ENCODE measurements at regions not wholly inside any gene's neighbourhood (a gene's known extent, or its start where the extent isn't known, plus 50 kb on each side); places are given as distances from the start of the nearest gene placed in this dataset.

DNA sequence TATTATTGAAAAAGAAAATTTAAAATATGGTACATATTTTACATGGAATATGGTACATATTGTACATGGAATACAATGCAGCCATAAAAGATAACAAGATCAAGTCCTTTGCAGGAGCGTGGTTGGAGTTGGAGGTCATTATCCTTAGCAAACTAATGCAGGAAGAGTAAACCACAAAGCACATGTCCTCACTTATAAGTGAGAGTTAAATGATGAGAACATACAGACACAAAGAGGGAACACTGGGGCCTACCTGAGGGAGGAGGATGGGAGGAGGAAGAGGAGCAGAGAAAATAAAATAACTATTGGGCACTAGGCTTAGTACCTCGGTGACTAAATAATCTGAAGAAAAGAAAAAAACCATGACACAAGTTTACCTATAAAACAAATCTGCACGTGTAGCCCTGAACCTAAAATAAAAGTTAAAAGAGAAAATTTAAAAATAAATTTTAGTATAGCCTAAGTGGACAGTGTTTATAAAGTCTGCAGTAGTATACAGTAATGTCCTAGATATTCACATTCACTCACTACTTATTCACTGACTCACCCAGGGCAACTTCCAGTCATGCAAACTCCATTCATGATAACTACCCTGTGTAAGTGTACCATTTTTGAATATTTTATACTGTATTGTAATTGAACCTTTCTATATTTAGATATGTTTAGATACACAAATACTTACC lies 204.4 kb downstream of the FAM76B start:
- in situ Hi-C loops (cut with HindIII; ENCODE audit: low pct_unique_long_range_greater_than_20kb, low sequenced_read_pairs), result no loop called here
- no peak for TF ChIP-seq JUND (IDR thresholded peaks at IDR 0.05; ENCODE audit: low read depth)
- DNase-seq (ENCODE audit: low read depth in 1 of 2, low spot score in 1 of 2), result no peak

DNA sequence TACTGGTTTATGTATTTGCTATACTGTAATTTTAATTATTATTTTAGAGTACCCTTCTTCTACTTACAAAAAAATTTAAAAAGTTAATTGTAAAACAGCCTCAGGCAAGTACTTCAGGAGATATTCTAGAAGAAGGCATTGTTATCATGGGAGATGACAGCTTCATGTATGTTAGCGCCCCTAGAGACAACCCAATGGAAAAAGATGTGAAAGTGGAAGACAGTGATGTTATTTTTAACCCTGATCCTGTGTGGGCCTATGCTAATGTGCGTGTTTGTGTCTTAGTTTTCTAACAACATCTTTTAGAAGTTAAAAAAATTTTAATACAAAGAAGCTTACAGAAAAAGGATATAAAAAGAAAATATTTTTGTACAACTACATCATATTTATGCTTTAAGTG lies 205.0 kb downstream of the FAM76B start:
- TF ChIP-seq JUND (IDR thresholded peaks at IDR 0.05; ENCODE audit: low read depth), result no peak
- in situ Hi-C loops (cut with HindIII; ENCODE audit: low pct_unique_long_range_greater_than_20kb, low sequenced_read_pairs), result no loop called here
- DNase-seq (ENCODE audit: low read depth in 1 of 2, low spot score in 1 of 2), result no peak

DNA sequence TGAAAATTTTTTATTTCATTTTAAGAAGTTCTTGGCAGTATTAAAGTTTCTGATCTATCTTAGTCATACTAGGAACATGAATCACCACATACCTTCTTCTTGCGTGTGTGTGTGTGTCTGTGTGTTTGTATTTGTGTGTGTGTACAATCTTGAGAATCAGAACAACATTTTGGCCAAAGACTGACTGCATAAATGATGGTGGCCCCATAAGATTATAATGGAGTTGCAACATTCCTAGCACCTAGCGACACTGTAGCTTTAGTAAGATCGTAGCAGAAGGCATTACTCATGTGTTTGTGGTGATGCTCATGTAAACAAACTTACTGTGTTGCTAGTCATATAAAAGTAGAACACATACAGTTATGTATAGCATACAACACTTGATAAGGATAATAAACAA lies 205.4 kb downstream of the FAM76B start:
- TF ChIP-seq JUND (IDR thresholded peaks at IDR 0.05; ENCODE audit: low read depth), result no peak
- no peak for DNase-seq (ENCODE audit: low read depth in 1 of 2, low spot score in 1 of 2)
- in situ Hi-C loops (cut with HindIII; ENCODE audit: low pct_unique_long_range_greater_than_20kb, low sequenced_read_pairs), result no loop called here

DNA sequence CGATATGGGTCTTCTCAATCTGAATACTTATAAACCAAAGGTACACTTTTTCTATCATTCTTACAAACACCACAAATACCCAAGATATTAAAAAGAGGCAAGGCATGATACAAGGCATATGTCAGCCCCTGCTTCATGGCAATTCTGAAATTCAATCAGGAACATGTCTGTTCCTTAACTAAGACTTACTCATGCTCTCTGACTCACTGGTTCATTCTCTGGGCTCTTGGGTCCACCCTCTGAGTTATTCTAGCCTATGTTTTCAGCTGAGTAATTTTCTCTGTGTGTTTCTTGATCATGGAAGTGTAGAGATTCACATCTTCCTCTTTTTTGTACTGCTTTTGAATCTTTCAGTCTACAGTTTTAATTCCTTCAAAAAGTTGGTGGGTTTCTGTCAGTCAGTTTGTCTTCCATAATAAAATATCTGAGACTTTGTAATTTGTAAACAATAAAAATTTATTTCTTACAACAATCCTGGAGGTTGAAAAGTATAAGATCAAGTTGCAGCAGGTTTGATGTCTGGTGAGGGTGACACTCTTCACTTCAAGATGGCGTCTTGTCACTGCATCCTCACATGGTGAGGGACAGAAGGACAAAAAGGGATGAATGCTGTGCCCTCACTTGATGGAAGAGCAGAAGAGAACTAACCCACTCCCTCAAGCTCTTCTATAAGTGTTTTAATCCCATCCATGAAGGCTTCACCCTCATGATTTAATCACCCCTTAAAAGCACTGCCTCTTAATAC lies 211.7 kb downstream of the FAM76B start:
- DNase-seq (ENCODE audit: low read depth in 1 of 2, low spot score in 1 of 2), result no peak
- no peak for TF ChIP-seq JUND (IDR thresholded peaks at IDR 0.05; ENCODE audit: low read depth)
- in situ Hi-C loops (cut with HindIII; ENCODE audit: low pct_unique_long_range_greater_than_20kb, low sequenced_read_pairs), result no loop called here

DNA sequence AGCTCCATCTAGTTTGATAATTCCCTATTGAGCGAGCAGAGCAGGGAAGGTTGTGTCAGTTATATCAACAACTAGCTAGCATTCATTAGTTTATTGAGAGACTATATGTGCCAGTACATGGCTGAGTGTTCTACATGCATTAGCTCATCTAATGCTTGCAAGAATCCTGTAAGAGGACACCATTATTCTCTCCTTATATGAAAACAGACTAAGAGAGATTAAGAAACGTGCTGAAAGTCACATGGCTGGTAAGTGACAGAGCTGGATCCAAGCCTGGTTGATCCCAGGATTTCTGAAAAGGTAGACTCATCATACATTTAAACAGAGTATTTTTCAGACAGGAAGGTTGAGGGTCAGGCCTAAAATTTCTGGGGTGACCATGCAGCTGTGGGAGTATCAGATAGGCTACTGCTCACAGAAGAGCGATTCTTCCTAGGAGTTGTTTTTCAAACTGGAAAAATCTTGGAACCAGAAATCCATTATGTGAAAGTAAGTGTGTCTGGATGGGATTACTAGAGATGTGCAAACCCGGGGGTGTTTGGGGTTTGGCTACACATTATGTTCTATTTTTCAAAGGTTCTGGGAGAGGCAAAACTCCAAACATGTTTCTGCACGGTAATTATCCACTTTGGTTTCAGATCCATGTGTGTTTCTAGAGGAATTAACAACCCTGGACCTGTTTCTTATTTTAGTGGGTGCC lies 213.3 kb downstream of the FAM76B start:
- in situ Hi-C loops (cut with HindIII; ENCODE audit: low pct_unique_long_range_greater_than_20kb, low sequenced_read_pairs), result no loop called here
- TF ChIP-seq JUND (IDR thresholded peaks at IDR 0.05; ENCODE audit: low read depth), result no peak
- no peak for DNase-seq (ENCODE audit: low read depth in 1 of 2, low spot score in 1 of 2)

DNA sequence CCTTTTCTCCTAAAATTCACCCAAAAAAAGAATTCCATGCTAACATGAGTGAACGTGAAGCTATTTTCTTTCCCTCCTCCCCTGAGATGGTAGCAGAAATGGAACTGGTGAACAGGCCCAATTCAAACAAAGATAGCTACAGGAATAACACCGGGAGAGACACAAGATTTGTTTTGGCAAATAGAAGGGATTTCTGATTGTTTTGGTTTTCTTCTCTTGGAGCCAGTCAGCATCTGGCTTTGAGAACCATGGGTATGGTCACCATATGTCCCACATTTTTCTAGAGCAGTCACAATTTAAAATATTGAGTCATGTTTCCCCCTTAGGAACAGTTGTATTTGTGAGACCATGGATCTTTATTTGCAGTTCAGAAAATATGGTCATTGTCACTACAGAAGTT lies 214.1 kb downstream of the FAM76B start:
- DNase-seq (ENCODE audit: low read depth in 1 of 2, low spot score in 1 of 2), result no peak
- TF ChIP-seq JUND (IDR thresholded peaks at IDR 0.05; ENCODE audit: low read depth), result no peak
- in situ Hi-C loops (cut with HindIII; ENCODE audit: low pct_unique_long_range_greater_than_20kb, low sequenced_read_pairs), result no loop called here

DNA sequence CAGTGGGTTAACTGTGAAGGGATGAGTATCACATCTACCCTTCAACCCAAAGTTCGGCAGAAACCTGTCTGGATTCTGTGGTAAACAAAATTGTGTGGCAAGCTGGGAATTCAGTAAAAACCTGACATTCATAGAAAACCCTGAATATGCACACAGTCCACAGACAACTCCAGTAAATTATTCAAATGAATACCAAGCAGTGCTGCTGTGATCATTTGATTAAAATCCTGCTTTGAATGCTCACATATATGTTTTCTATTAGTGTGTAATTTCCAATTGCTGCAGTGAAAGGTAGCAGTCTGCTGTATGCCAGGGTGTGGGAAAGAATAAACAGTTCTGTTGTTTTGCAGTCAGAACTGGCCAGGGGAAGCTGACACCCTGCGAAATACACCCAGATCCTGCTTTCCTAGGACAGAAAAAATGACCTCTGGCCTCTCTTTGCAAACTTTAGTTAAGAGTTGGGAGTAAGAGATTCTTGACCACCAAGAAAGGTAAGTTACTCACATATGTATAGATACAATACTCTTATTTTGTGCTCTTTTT lies 217.8 kb downstream of the FAM76B start:
- in situ Hi-C loops (cut with HindIII; ENCODE audit: low pct_unique_long_range_greater_than_20kb, low sequenced_read_pairs), result no loop called here
- DNase-seq (ENCODE audit: low read depth in 1 of 2, low spot score in 1 of 2), result no peak
- TF ChIP-seq JUND (IDR thresholded peaks at IDR 0.05; ENCODE audit: low read depth), result no peak

DNA sequence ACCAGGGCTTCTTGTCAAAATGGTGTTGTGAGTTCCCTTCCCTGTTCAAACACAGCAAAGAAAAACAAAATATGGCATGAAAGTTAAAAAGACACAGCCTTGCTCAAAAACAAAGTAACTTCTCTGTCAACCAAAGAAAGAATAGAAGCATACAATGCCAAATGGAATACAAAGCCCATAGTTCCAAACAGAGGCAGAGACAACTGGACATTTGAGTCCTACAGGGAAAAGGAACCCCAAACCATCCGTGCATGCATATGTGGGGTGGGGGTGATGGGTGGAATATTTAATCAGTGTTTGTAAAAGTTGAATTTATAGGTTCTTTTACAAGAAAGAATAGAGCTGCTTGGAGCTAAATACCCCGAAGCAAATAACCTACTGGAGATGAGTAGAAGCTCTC lies 218.7 kb downstream of the FAM76B start:
- no peak for DNase-seq (ENCODE audit: low read depth in 1 of 2, low spot score in 1 of 2)
- TF ChIP-seq JUND (IDR thresholded peaks at IDR 0.05; ENCODE audit: low read depth), result no peak
- in situ Hi-C loops (cut with HindIII; ENCODE audit: low pct_unique_long_range_greater_than_20kb, low sequenced_read_pairs), result no loop called here

DNA sequence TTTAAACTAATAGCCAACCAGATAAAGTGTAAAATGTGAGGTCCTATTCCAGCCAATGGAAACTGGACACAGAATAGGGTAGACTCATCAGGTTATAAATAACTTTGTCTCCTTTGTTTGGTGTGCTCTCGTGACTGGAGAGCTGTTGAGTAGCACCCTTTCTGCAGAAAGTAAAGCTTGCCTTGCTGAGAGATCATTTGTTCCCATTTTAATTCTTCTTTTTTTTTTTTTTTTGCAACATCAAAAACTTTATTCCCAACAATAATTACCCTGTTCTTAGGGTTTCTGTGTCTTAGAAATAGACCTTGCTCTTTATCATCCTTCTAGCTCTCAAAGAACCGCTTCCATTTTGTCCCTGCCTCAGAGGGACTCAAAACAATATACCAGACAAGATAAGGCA lies 220.4 kb downstream of the FAM76B start:
- DNase-seq (ENCODE audit: low read depth in 1 of 2, low spot score in 1 of 2), result no peak
- in situ Hi-C loops (cut with HindIII; ENCODE audit: low pct_unique_long_range_greater_than_20kb, low sequenced_read_pairs), result no loop called here
- TF ChIP-seq JUND (IDR thresholded peaks at IDR 0.05; ENCODE audit: low read depth), result no peak

DNA sequence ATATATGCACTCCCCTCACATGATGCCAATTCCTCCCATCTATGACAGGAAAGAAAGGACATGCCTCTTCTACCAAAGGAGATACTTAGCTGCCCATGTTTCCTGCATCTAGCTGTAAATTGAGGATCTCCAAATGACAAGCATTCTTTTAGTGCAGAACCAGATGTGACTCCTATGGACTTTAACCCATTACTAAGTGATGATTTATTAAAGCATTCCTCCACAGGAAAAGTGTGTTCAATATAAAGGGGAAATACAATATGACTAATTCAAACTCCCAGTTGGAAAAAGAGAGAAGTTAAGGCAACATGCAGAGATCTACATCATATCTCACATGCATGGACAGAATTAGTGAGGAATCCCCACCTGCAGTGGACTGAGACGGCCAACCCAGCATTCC lies 221.3 kb downstream of the FAM76B start:
- no peak for DNase-seq (ENCODE audit: low read depth in 1 of 2, low spot score in 1 of 2)
- in situ Hi-C loops (cut with HindIII; ENCODE audit: low pct_unique_long_range_greater_than_20kb, low sequenced_read_pairs), result no loop called here

DNA sequence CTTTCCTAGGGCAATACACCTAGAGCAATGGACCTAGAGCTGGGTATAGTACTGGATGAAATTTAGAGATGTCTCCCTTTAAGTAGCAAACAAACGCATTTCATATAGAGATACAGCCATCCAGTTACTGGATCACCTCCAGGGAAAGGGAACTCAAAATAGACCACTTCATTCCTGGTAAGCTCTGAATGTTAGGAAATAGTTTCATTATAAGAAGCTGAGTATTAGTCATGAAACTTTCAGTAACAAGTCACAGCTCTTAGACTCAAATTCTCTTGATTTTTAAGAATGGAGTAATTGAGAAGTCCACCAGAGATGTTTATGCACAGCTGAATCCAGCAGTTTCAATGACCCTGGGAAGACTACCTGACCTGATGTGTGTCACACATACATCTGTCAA lies 221.9 kb downstream of the FAM76B start:
- DNase-seq (ENCODE audit: low read depth in 1 of 2, low spot score in 1 of 2), result no peak
- in situ Hi-C loops (cut with HindIII; ENCODE audit: low pct_unique_long_range_greater_than_20kb, low sequenced_read_pairs), result no loop called here
- no peak for TF ChIP-seq JUND (IDR thresholded peaks at IDR 0.05; ENCODE audit: low read depth)

More for the DNA sequence above, 221.3 kb downstream of the FAM76B start:
- no peak for TF ChIP-seq JUND (IDR thresholded peaks at IDR 0.05; ENCODE audit: low read depth)

DNA sequence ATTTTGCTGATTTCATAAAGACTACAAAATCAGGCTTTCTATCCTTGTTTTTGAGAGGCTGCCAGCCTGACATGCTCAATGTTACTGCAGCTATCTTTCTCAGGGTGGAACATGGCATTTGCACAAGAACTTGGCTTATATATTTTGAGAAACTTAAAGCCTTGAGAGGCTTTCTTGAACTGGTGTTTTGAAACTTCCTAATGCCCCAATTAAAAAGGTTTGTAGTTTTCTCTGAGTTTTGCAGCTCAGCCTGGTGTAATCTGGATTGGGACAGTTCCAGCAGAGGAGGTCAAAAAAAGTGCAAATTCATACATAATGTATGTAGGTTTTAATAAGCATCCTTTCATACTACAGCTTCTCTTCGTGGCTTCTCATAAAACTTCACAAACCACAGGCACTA lies 223.4 kb downstream of the FAM76B start:
- no peak for TF ChIP-seq JUND (IDR thresholded peaks at IDR 0.05; ENCODE audit: low read depth)
- in situ Hi-C loops (cut with HindIII; ENCODE audit: low pct_unique_long_range_greater_than_20kb, low sequenced_read_pairs), result no loop called here
- no peak for DNase-seq (ENCODE audit: low read depth in 1 of 2, low spot score in 1 of 2)

DNA sequence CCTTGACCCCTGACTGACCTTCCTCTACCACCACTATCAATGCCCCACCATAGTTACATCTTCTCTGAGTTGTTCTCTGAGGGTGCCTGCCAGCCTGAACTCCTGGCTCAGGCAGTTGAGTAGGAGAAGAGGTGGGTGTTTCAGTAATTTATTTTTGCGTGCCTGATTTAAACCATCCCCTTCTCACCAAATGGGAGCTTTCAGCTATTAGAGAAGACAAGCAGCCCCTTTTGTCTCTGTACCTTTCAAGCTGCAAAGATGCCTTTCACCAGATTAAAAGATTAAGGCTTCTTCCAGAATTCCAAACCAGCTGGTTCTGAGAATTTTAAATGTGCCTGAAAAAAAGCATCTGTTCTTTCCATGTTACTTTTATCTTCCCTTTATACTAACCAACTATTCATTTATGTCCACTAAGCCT lies 223.8 kb downstream of the FAM76B start:
- in situ Hi-C loops (cut with HindIII; ENCODE audit: low pct_unique_long_range_greater_than_20kb, low sequenced_read_pairs), result no loop called here
- no peak for DNase-seq (ENCODE audit: low read depth in 1 of 2, low spot score in 1 of 2)

More for the DNA sequence above, 223.8 kb downstream of the FAM76B start:
- TF ChIP-seq JUND (IDR thresholded peaks at IDR 0.05; ENCODE audit: low read depth), result no peak

Data from T47D (cell line).